K562 (cell line): ENCODE measurements at regions not wholly inside any gene's neighbourhood (a gene's known extent, or its start where the extent isn't known, plus 50 kb on each side); places are given as distances from the start of the nearest gene placed in this dataset.

Source experiments
- ATAC-seq: fragments of 200-7000 bp; cut with Tn5 transposase; 3 replicates; pipeline ENCODE4 v1.9.1; 2020; ENCODE audit warnings: moderate library complexity
- BruUV-seq: library from RNA; stranded (reverse); fragments of 400-500 nt; replicated peaks from 2 replicates; lab custom pipeline; 2021; lab: Mats Ljungman, UMichigan
- CTCF ChIA-PET: fragments of 300-600 bp; formaldehyde crosslinking; extraction: SDS; loops from one replicate; lab custom pipeline; 2021; ENCODE audit warnings: low intra/inter-chr PET ratio; lab: Yijun Ruan, JAX
- POLR2A ChIA-PET: fragments of 300-600, 350-650 bp; sonication (Branson Sonifier 250); formaldehyde crosslinking; extraction: SDS; loops from one replicate; lab custom pipeline; 2021; ENCODE audit warnings: antibody characterized with exemption, inconsistent platforms; lab: Yijun Ruan, JAX
- DNase-seq, 4 experiments: peaks; one replicate each; pipeline versions ENCODE4 v3.0.0 to v3.0.0-alpha.2; 2011 to 2018; ENCODE audit warnings: low spot score in 3 of 4, mixed read lengths in 3 of 4; ENCODE audit errors: extremely low read depth in 1 of 4
- FAIRE-seq: peaks from 2 replicates; lab custom pipeline; 2011; peaks lifted over from hg19 to GRCh38; lab: Jason Lieb, UNC
- H2AFZ ChIP-seq: 2 replicates; pipeline ENCODE4 v1.6.0; 2011; ENCODE audit warnings: low read depth, low read length, control low read depth, inconsistent platforms
- H3K27ac ChIP-seq: fragments of 200-600 bp; 3 replicates; pipeline ENCODE4 v1.8.0; 2011; ENCODE audit warnings: low read depth, mild to moderate bottlenecking, control low read depth, inconsistent platforms, low read length, moderate library complexity, mixed read lengths; ENCODE audit errors: extremely low read depth
- H3K27me3 ChIP-seq, 2 experiments: fragments of 300-600 bp in 1 of 2; 2 replicates in 1 of 2; 3 replicates in 1 of 2; pipeline versions ENCODE4 v1.6.0 to v1.8.0; 2011; ENCODE audit warnings: inconsistent platforms in 2 of 2, low read length in 2 of 2, mild to moderate bottlenecking in 1 of 2, mixed read lengths in 1 of 2, moderate library complexity in 1 of 2; ENCODE audit not compliant: control insufficient read depth in 2 of 2, insufficient read depth in 2 of 2
- H3K36me3 ChIP-seq: fragments of 300-600 bp; 3 replicates; pipeline ENCODE4 v1.8.0; 2011; ENCODE audit warnings: mild to moderate bottlenecking, low read length, inconsistent platforms; ENCODE audit not compliant: control insufficient read depth, insufficient read depth
- H3K4me1 ChIP-seq, 2 experiments: fragments of 200-600 bp in 1 of 2; replicated peaks in 1 of 2; 2 replicates in 1 of 2; 3 replicates in 1 of 2; pipeline versions ENCODE4 v1.5.1 to v1.8.0; 2011; ENCODE audit warnings: inconsistent platforms in 2 of 2, low read length in 2 of 2, mild to moderate bottlenecking in 1 of 2, mixed read lengths in 1 of 2, moderate library complexity in 1 of 2; ENCODE audit not compliant: control insufficient read depth in 2 of 2, insufficient read depth in 2 of 2
- H3K4me2 ChIP-seq: 2 replicates; pipeline ENCODE4 v1.6.1; 2011; ENCODE audit warnings: low read length, control low read depth, inconsistent platforms, mixed read lengths; ENCODE audit not compliant: insufficient read depth
- H3K4me3 ChIP-seq: fragments of 200-600 bp; sonication (generic), shearing (Covaris generic); 2 replicates; pipeline ENCODE4 v1.5.1; 2016; ENCODE audit warnings: control low read depth, inconsistent platforms
- H3K79me2 ChIP-seq: fragments of 200-600 bp; 3 replicates; pipeline ENCODE4 v1.8.0; 2011; ENCODE audit warnings: low read length, inconsistent platforms; ENCODE audit not compliant: control insufficient read depth, insufficient read depth
- H3K9ac ChIP-seq, 2 experiments: 2 replicates each; pipeline versions ENCODE4 v1.6.0 to v1.6.1; 2011; ENCODE audit warnings: low read depth in 2 of 2, low read length in 2 of 2, control low read depth in 1 of 2, inconsistent platforms in 1 of 2, mild to moderate bottlenecking in 1 of 2, mixed read lengths in 1 of 2; ENCODE audit not compliant: insufficient read depth in 1 of 2
- H3K9me1 ChIP-seq: one replicate; pipeline ENCODE4 v1.6.0; 2011; ENCODE audit warnings: inconsistent platforms, mild to moderate bottlenecking, low read length, moderate library complexity; ENCODE audit not compliant: control insufficient read depth, insufficient read depth
- H3K9me3 ChIP-seq: replicated peaks from 2 replicates; pipeline ENCODE4 v1.5.1; 2011; ENCODE audit warnings: low read depth, low read length, inconsistent platforms; ENCODE audit not compliant: control insufficient read depth, insufficient read depth
- H4K20me1 ChIP-seq: replicated peaks from 2 replicates; pipeline ENCODE4 v1.6.1; 2011; ENCODE audit warnings: low read length, inconsistent platforms, mixed read lengths; ENCODE audit not compliant: control insufficient read depth, insufficient read depth
- BHLHE40 ChIP-seq: IDR thresholded peaks from 2 replicates; pipeline ENCODE4 v1.6.1; 2011; ENCODE audit warnings: low read length, improper control_type of control experiment
- CBX2 ChIP-seq: fragments of 200-600 bp; sonication (generic); IDR thresholded peaks from one replicate; pipeline ENCODE4 v1.6.1; 2012; ENCODE audit warnings: mild to moderate bottlenecking, low read length, inconsistent platforms; ENCODE audit not compliant: insufficient read depth, poor library complexity, severe bottlenecking
- CEBPG ChIP-seq, 3 experiments: fragments of 200-800 bp in 1 of 3; sonication (Bioruptor generic) in 1 of 3; sonication (generic) in 1 of 3; formaldehyde crosslinking in 1 of 3; IDR thresholded peaks in 2 of 3; conservative IDR thresholded peaks in 1 of 3; 2 replicates each; pipeline versions ENCODE4 v1.6.1 to v1.8.0; 2016 to 2022; ENCODE audit warnings: missing compliant biosample characterization in 2 of 3, missing genetic modification characterization in 2 of 3, mild to moderate bottlenecking in 1 of 3, missing genetic modification reagents in 1 of 3
- EHMT2 ChIP-seq: fragments of 450-650 bp; IDR thresholded peaks from 2 replicates; pipeline ENCODE4 v1.6.1; 2018; ENCODE audit warnings: antibody characterized with exemption
- EZH2 ChIP-seq: IDR thresholded peaks from 2 replicates; pipeline ENCODE4 v1.6.1; 2012; ENCODE audit warnings: low read depth, mild to moderate bottlenecking, inconsistent platforms, low read length, borderline replicate concordance
- MIER1 ChIP-seq: fragments of 450-650 bp; IDR thresholded peaks from 2 replicates; pipeline ENCODE4 v1.6.1; 2016; ENCODE audit warnings: antibody characterized with exemption, mild to moderate bottlenecking, low read depth
- SMARCA5 ChIP-seq: fragments of 450-650 bp; IDR thresholded peaks from 2 replicates; pipeline ENCODE4 v1.6.1; 2016
- SMARCB1 ChIP-seq: IDR thresholded peaks from 2 replicates; pipeline ENCODE4 v1.6.1; 2011; ENCODE audit warnings: improper control_type of control experiment, low read depth; ENCODE audit not compliant: insufficient read length
- SRF ChIP-seq, 2 experiments: fragments of 250-450, 450-650 bp in 1 of 2; sonication (Bioruptor Pico) in 1 of 2; sonication (generic) in 1 of 2; formaldehyde crosslinking; IDR thresholded peaks; 2 replicates each; pipeline versions ENCODE4 v1.5.0 to v1.5.1; 2020 to 2022; ENCODE audit warnings: mild to moderate bottlenecking in 1 of 2, missing genetic modification reagents in 1 of 2
- SRSF3 ChIP-seq: fragments of 200-400 bp; formaldehyde crosslinking; IDR thresholded peaks from 2 replicates; pipeline ENCODE4 v1.6.1; 2016; ENCODE audit warnings: mild to moderate bottlenecking, low read length, moderate library complexity; ENCODE audit not compliant: insufficient read depth
- ZNF175 ChIP-seq: fragments of 200-800 bp; sonication (Bioruptor generic); IDR thresholded peaks from 2 replicates; pipeline ENCODE4 v1.6.1; 2016; ENCODE audit warnings: low read depth, mild to moderate bottlenecking, missing genetic modification characterization, missing compliant biosample characterization
- ZNF3 ChIP-seq: fragments of 250-450 bp; sonication (Bioruptor Pico); IDR thresholded peaks from 2 replicates; pipeline ENCODE4 v1.5.0; 2021; ENCODE audit warnings: mild to moderate bottlenecking, moderate library complexity
- WGBS: fragments of 100-300 bp; shearing (Covaris generic); methylation state at CpG from one replicate; pipeline ENCODE4 v1.1.6; 2016; ENCODE audit warnings: low coverage, mixed read lengths; ENCODE audit not compliant: insufficient coverage; ENCODE audit errors: missing lambda C conversion rate; 5-methylcytosine and 5-hydroxymethylcytosine counted together
- in situ Hi-C: fragments of 300-500 bp; cut with MboI; formaldehyde crosslinking; loops from 4 replicates; pipeline ENCODE4 v1.15.0; 2018; ENCODE audit warnings: inconsistent platforms, mixed read lengths
- intact Hi-C: fragments of 100-400 bp; cut with micrococcal nuclease; formaldehyde crosslinking; loops from 2 replicates; pipeline ENCODE4 v1.14.2; 2022
- TF ChIP-seq, protein P1 (sequence below): fragments of 450-650 bp; IDR thresholded peaks from 2 replicates; pipeline ENCODE4 v1.6.1; 2018; ENCODE audit warnings: mild to moderate bottlenecking, low read depth; ENCODE audit not compliant: partially characterized antibody
- TF ChIP-seq, protein P2 (sequence below), 2 experiments: fragments of 450-650 bp; formaldehyde crosslinking in 1 of 2; IDR thresholded peaks; 2 replicates each; pipeline versions ENCODE4 v1.4.0 to v1.6.1; 2014 to 2020; ENCODE audit warnings: mild to moderate bottlenecking in 2 of 2, borderline replicate concordance in 1 of 2, low read depth in 1 of 2

DNA sequence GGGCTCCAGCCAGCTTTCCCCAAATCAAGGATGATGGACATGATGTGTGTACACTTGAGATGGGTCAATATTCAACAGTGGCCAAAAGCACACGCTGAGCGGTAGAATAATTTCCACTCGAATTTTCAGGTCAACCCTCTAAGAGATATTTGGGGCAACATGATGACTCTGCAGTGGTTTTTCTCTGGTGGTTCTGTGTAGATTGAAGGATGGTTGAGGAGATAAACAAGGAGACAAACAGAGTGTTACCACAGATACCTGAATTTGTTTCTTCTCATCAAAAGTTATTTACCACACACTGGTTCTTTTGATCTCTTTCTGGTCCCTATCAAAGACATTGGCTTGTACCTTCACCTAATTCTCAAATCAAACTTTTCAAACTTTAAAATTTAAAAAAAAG is 242.0 kb downstream of the ETS1 start:
- in situ Hi-C loops, result no loop called here
- ChIA-PET POLR2A (no interaction called here), CTCF (no interaction called here)
- H3K79me2 ChIP-seq, result no peaks in the 10 kb centered on the region
- H3K4me2 ChIP-seq, result no peak overlapping the region
- no peak for DNase-seq
- no peak overlapping the region for H3K9ac ChIP-seq
- H3K9me3 ChIP-seq, result no peaks in the 10 kb centered on the region
- no peak for ATAC-seq
- no peak overlapping the region for H3K27ac ChIP-seq
- H2AFZ ChIP-seq, result no peak overlapping the region
- H3K4me3 ChIP-seq, result no peak overlapping the region
- intact Hi-C loops, result no loop called here
- no peaks in the 10 kb centered on the region for H3K9me1 ChIP-seq
- H3K4me1 ChIP-seq, result no peaks in the 10 kb centered on the region
- no peaks in the 10 kb centered on the region for H4K20me1 ChIP-seq
- H3K36me3 ChIP-seq, result no peaks in the 10 kb centered on the region
- whole genome bisulfite sequencing, result 5% methylated on average over 3 of the region's 3 CpGs
- no peaks in the 10 kb centered on the region for H3K27me3 ChIP-seq
- FAIRE-seq, result no peak
- BruUV-seq, result no TSS peak
- no peak for TF ChIP-seq SMARCB1
- no peak for TF ChIP-seq EZH2
- no peak for TF ChIP-seq CBX2
- TF ChIP-seq EHMT2, result no peak
- TF ChIP-seq, protein P1, sequence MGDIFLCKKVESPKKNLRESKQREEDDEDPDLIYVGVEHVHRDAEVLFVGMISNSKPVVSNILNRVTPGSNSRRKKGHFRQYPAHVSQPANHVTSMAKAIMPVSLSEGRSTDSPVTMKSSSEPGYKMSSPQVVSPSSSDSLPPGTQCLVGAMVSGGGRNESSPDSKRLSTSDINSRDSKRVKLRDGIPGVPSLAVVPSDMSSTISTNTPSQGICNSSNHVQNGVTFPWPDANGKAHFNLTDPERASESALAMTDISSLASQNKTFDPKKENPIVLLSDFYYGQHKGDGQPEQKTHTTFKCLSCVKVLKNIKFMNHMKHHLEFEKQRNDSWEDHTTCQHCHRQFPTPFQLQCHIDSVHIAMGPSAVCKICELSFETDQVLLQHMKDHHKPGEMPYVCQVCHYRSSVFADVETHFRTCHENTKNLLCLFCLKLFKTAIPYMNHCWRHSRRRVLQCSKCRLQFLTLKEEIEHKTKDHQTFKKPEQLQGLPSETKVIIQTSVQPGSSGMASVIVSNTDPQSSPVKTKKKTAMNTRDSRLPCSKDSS, result no peak
- TF ChIP-seq ZNF175 (CRISPR knock-in tag), result no peak
- no peak for TF ChIP-seq SRF (CRISPR knock-in tag; IDR thresholded peaks at IDR 0.05)
- TF ChIP-seq BHLHE40, result no peak
- no peak for TF ChIP-seq SMARCA5
- no peak for TF ChIP-seq CEBPG (CRISPR knock-in tag; IDR thresholded peaks at IDR 0.05)
- no peak for TF ChIP-seq CEBPG (tag; conservative IDR thresholded peaks at IDR 0.05 in 1 of 2, IDR thresholded peaks at IDR 0.05 in 1 of 2)
- no peak for TF ChIP-seq MIER1
- no peak for TF ChIP-seq ZNF3 (CRISPR knock-in tag)
- TF ChIP-seq, protein P2, sequence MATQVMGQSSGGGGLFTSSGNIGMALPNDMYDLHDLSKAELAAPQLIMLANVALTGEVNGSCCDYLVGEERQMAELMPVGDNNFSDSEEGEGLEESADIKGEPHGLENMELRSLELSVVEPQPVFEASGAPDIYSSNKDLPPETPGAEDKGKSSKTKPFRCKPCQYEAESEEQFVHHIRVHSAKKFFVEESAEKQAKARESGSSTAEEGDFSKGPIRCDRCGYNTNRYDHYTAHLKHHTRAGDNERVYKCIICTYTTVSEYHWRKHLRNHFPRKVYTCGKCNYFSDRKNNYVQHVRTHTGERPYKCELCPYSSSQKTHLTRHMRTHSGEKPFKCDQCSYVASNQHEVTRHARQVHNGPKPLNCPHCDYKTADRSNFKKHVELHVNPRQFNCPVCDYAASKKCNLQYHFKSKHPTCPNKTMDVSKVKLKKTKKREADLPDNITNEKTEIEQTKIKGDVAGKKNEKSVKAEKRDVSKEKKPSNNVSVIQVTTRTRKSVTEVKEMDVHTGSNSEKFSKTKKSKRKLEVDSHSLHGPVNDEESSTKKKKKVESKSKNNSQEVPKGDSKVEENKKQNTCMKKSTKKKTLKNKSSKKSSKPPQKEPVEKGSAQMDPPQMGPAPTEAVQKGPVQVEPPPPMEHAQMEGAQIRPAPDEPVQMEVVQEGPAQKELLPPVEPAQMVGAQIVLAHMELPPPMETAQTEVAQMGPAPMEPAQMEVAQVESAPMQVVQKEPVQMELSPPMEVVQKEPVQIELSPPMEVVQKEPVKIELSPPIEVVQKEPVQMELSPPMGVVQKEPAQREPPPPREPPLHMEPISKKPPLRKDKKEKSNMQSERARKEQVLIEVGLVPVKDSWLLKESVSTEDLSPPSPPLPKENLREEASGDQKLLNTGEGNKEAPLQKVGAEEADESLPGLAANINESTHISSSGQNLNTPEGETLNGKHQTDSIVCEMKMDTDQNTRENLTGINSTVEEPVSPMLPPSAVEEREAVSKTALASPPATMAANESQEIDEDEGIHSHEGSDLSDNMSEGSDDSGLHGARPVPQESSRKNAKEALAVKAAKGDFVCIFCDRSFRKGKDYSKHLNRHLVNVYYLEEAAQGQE (IDR thresholded peaks at IDR 0.05; ENCODE audit: borderline replicate concordance), result no peak
- TF ChIP-seq, protein P2 (CRISPR knock-in tag; IDR thresholded peaks at IDR 0.05; ENCODE audit: low read depth), result no peak
- no peak for TF ChIP-seq SRSF3
